Right lobe of liver (tissue), 6 donors: ENCODE measurements at regions not wholly inside any gene's neighbourhood (a gene's known extent, or its start where the extent isn't known, plus 50 kb on each side); places are given as distances from the start of the nearest gene placed in this dataset.
"Not testable (repeated sequence)": the region's sequence is repeated elsewhere in the genome, so short reads cannot be mapped to it uniquely, and the experiment has no call there.

Source experiments
- ATAC-seq, 4 donors: fragments of 200-7000 bp; cut with Tn5 transposase; one replicate each; pipeline ENCODE4 v1.9.1; 2020; ENCODE audit warnings: mild to moderate bottlenecking in 4 of 4, moderate library complexity in 4 of 4
- DNase-seq, 3 donors: peaks; one replicate each; pipeline ENCODE4 v3.0.0-alpha.2; 2020
- H3K27ac ChIP-seq, 3 donors: fragments of 200-600 bp; one replicate each; pipeline ENCODE4 v1.8.0; 2022
- H3K27me3 ChIP-seq, 2 donors: fragments of 200-600 bp; one replicate each; pipeline ENCODE4 v1.8.0; 2022
- H3K36me3 ChIP-seq, 4 donors: fragments of 200-600 bp; sonication (generic) in 1 of 4; one replicate each; pipeline versions ENCODE4 v1.5.1 to v1.8.0; 2017 to 2022; ENCODE audit warnings: control low read depth in 1 of 4
- H3K4me1 ChIP-seq, 4 donors: fragments of 200-600 bp; sonication (generic) in 1 of 4; one replicate each; pipeline versions ENCODE4 v1.5.1 to v1.8.0; 2017 to 2022; ENCODE audit warnings: control low read depth in 1 of 4
- H3K4me3 ChIP-seq, 3 donors: fragments of 200-600 bp; one replicate each; pipeline ENCODE4 v1.8.0; 2022
- H3K9me3 ChIP-seq, 4 donors: fragments of 200-600 bp; sonication (generic) in 1 of 4; one replicate each; pipeline versions ENCODE4 v1.5.1 to v1.8.0; 2017 to 2022; ENCODE audit warnings: control low read depth in 1 of 4
- CTCF ChIP-seq, 4 donors: fragments of 200-600 bp in 3 of 4; fragments of 450-650 bp in 1 of 4; IDR thresholded peaks; one replicate each; pipeline versions ENCODE4 v1.5.1 to v1.8.0; 2016 to 2022; ENCODE audit warnings: antibody characterized with exemption in 4 of 4, mild to moderate bottlenecking in 2 of 4
- POLR2A ChIP-seq: fragments of 450-650 bp; IDR thresholded peaks from one replicate; pipeline ENCODE4 v1.6.1; 2017; ENCODE audit warnings: antibody characterized with exemption, mild to moderate bottlenecking
- WGBS: methylation state at CpG from one replicate; pipeline ENCODE4 v1.1.6; 2018; ENCODE audit warnings: low coverage, low lambda C conversion rate; ENCODE audit not compliant: insufficient coverage; ENCODE audit errors: missing lambda C conversion rate; 5-methylcytosine and 5-hydroxymethylcytosine counted together
- intact Hi-C, 2 donors: fragments of 100-400 bp; cut with DNase I; formaldehyde crosslinking; loops; one replicate each; pipeline versions ENCODE4 v1.11.2 to v1.14.1; 2022
- donor health status: DM: no; HTN: yes; CAD: no.
- donor health status: DM: no; HTN: no; CAD: no.
- donor health status: DM: no; HTN: no; CAD: no.
- donor health status: DM: no; HTN: yes; CAD: no.
- donor health status: DM: no; HTN: yes; CAD: no.

GRCh38 chrX:65879977-65880799 is 159.7 kb downstream of the VSIG4 start:
- 29% methylated on average over 1 of the region's 1 CpG for WGBS
- no peak overlapping the region for H3K4me3 ChIP-seq
- ATAC-seq = no peak
- TF ChIP-seq CTCF (IDR thresholded peaks at IDR 0.05) = no peak
- no peak for TF ChIP-seq POLR2A
- H3K9me3 ChIP-seq = no peaks in the 10 kb centered on the region
- H3K27me3 ChIP-seq = no peaks in the 10 kb centered on the region
- intact Hi-C loops = no loop called here
- no peaks in the 10 kb centered on the region for H3K4me1 ChIP-seq
- DNase-seq = no peak
- H3K36me3 ChIP-seq = no peaks in the 10 kb centered on the region
- no peak overlapping the region for H3K27ac ChIP-seq

- DNase-seq = no peak
- no peak for TF ChIP-seq CTCF (IDR thresholded peaks at IDR 0.05)
- no peak for TF ChIP-seq POLR2A
- no peaks in the 10 kb centered on the region for H3K27me3 ChIP-seq
- H3K36me3 ChIP-seq = no peaks in the 10 kb centered on the region
- no peak overlapping the region for H3K4me3 ChIP-seq
- 60% methylated on average over 1 of the region's 1 CpG for WGBS
- intact Hi-C loops = no loop called here
- no peaks in the 10 kb centered on the region for H3K9me3 ChIP-seq
- ATAC-seq = no peak
- no peak overlapping the region for H3K27ac ChIP-seq
- H3K4me1 ChIP-seq = no peaks in the 10 kb centered on the region
Measured at GRCh38 chrX:65878456-65878855, 161.4 kb downstream of the VSIG4 start.

- ATAC-seq (no peak), DNase-seq (no peak)
- TF ChIP-seq POLR2A = no peak
- no peak for TF ChIP-seq CTCF (IDR thresholded peaks at IDR 0.05)
- Histone ChIP-seq H3K27ac (no peak overlapping the region), H3K36me3 (no peaks in the 10 kb centered on the region), H3K4me3 (no peak overlapping the region), H3K9me3 (no peaks in the 10 kb centered on the region), H3K27me3 (no peaks in the 10 kb centered on the region), H3K4me1 (no peaks in the 10 kb centered on the region)
- 42% methylated on average over 2 of the region's 3 CpGs for WGBS
- intact Hi-C loops = no loop called here
Measured at GRCh38 chrX:65877953-65878352, 161.9 kb downstream of the VSIG4 start.

- H3K27me3 ChIP-seq, ATAC-seq, intact Hi-C loops, DNase-seq, H3K4me3 ChIP-seq, H3K36me3 ChIP-seq, H3K4me1 ChIP-seq, H3K27ac ChIP-seq, H3K9me3 ChIP-seq: not testable (repeated sequence)
- WGBS = 67% methylated on average over 4 of the region's 4 CpGs
Measured at GRCh38 chrX:65875614-65876013, 164.3 kb downstream of the VSIG4 start.

GRCh38 chrX:65874765-65875164 is 165.1 kb downstream of the VSIG4 start:
- Histone ChIP-seq H3K27me3 (no peaks in the 10 kb centered on the region), H3K4me3 (no peak overlapping the region), H3K9me3 (no peaks in the 10 kb centered on the region), H3K27ac (no peak overlapping the region), H3K36me3 (no peaks in the 10 kb centered on the region), H3K4me1 (no peaks in the 10 kb centered on the region)
- DNase-seq = no peak
- intact Hi-C loops = no loop called here
- TF ChIP-seq POLR2A (no peak), CTCF (IDR thresholded peaks at IDR 0.05) (no peak)
- no peak for ATAC-seq
- WGBS = 38% methylated on average over 4 of the region's 5 CpGs
